ENCODE measurements at regions not wholly inside any gene's neighbourhood (a gene's known extent, or its start where the extent isn't known, plus 50 kb on each side); places are given as distances from the start of the nearest gene placed in this dataset.

DNA sequence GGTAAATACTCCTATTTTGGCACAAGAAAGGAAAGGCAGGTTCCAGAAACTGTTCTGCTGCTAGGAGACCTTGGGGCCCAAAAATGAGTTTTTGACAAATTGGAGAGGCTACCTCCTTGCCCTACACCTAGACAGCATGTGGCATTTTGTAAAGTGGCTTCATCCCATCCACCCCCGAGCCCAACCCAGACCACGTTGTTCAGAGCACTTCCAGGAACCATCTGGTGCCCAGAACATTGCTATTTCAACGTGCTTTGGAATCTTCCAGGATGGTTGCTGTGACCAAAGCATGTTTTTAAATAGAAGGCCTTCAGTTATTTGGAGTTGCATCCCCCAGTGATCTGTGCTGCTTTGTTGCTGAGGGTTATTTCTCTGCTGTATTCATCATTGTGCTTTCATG, 116.3 kb upstream of the TOM1L1 start:
- no peaks in the 10 kb centered on the region for H3K4me1 ChIP-seq (ENCODE audit: insufficient read depth, low read length, severe bottlenecking)
- H3K27ac ChIP-seq (ENCODE audit: low read depth, low read length, poor library complexity, severe bottlenecking) = no peak overlapping the region
- no peak overlapping the region for H2AFZ ChIP-seq (ENCODE audit: low read length)
- no peaks in the 10 kb centered on the region for H3K9me3 ChIP-seq (ENCODE audit: low read length)
- no peaks in the 10 kb centered on the region for H4K20me1 ChIP-seq (ENCODE audit: insufficient read depth, low read length)
- TF ChIP-seq CTCF (IDR thresholded peaks at IDR 0.05; ENCODE audit: low read length) = no peak
- TF ChIP-seq EZH2 (IDR thresholded peaks at IDR 0.05; ENCODE audit: borderline replicate concordance, low read length) = no peak
- H3F3A ChIP-seq (ENCODE audit: insufficient read depth, low read length) = no peaks in the 10 kb centered on the region
- no peaks in the 10 kb centered on the region for H3K27me3 ChIP-seq (ENCODE audit: insufficient read depth, low read length)
- no peak overlapping the region for H3K4me3 ChIP-seq (ENCODE audit: low read depth, low read length, poor library complexity, severe bottlenecking)
- no peaks in the 10 kb centered on the region for H3K36me3 ChIP-seq (ENCODE audit: insufficient read depth, low read length)
- H3K9ac ChIP-seq (ENCODE audit: low read length) = no peak overlapping the region
- H3K9me2 ChIP-seq (ENCODE audit: low read depth, low read length) = no peaks in the 10 kb centered on the region
- no peak overlapping the region for H3K4me2 ChIP-seq (ENCODE audit: low read length)
- no peaks in the 10 kb centered on the region for H3K79me2 ChIP-seq (ENCODE audit: insufficient read depth, low read length)

DNA sequence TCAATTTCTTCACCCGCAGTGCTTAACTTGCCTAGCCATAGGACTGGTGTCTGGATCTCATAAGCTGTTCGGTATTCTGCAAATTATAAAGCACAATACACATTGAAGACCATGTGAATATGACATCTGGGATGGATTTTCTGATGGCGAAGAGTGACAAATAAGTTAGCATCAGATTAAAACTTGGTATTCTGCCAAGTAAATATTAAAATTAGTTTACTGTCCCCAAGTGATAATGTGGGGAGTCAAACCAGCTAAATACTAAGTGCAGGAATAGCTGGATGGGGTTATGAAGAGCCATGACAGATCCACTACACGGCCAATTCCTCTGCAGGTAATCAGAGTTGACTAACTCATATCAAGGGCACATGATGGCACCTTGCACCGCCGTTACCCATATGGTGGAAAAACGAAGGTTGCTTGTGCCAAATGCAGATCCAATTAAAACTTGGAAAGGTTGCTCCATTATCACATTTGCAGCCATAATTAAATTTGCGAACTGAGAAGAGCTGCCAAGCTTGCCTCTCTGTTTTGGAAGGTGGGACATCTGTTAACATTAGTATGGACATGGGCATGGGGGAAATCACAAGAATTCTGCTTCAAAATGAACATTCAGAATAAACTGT, 114.9 kb upstream of the TOM1L1 start:
- H3K36me3 ChIP-seq (ENCODE audit: insufficient read depth, low read length) = no peaks in the 10 kb centered on the region
- H3K27ac ChIP-seq (ENCODE audit: low read depth, low read length, poor library complexity, severe bottlenecking) = no peak overlapping the region
- H3K9me3 ChIP-seq (ENCODE audit: low read length) = no peaks in the 10 kb centered on the region
- no peak overlapping the region for H3K4me3 ChIP-seq (ENCODE audit: low read depth, low read length, poor library complexity, severe bottlenecking)
- no peaks in the 10 kb centered on the region for H3K9me2 ChIP-seq (ENCODE audit: low read depth, low read length)
- no peak overlapping the region for H3K4me2 ChIP-seq (ENCODE audit: low read length)
- H3F3A ChIP-seq (ENCODE audit: insufficient read depth, low read length) = no peaks in the 10 kb centered on the region
- no peaks in the 10 kb centered on the region for H3K79me2 ChIP-seq (ENCODE audit: insufficient read depth, low read length)
- H3K27me3 ChIP-seq (ENCODE audit: insufficient read depth, low read length) = no peaks in the 10 kb centered on the region
- no peaks in the 10 kb centered on the region for H4K20me1 ChIP-seq (ENCODE audit: insufficient read depth, low read length)
- no peak overlapping the region for H2AFZ ChIP-seq (ENCODE audit: low read length)
- no peak overlapping the region for H3K9ac ChIP-seq (ENCODE audit: low read length)
- H3K4me1 ChIP-seq (ENCODE audit: insufficient read depth, low read length, severe bottlenecking) = no peaks in the 10 kb centered on the region
- TF ChIP-seq EZH2 (IDR thresholded peaks at IDR 0.05; ENCODE audit: borderline replicate concordance, low read length) = no peak
- TF ChIP-seq CTCF (IDR thresholded peaks at IDR 0.05; ENCODE audit: low read length) = no peak

- no peaks in the 10 kb centered on the region for H3K9me2 ChIP-seq (ENCODE audit: low read depth, low read length)
Measured at GRCh38 chr17:54789101-54789880, 111.4 kb upstream of the TOM1L1 start.

More at GRCh38 chr17:54789101-54789880, 111.4 kb upstream of the TOM1L1 start:
- Histone ChIP-seq H3K27ac (ENCODE audit: low read depth, low read length, poor library complexity, severe bottlenecking) (no peak overlapping the region), H3K4me2 (ENCODE audit: low read length) (no peak overlapping the region), H3K9me3 (ENCODE audit: low read length) (no peaks in the 10 kb centered on the region), H3K9ac (ENCODE audit: low read length) (no peak overlapping the region), H3F3A (ENCODE audit: insufficient read depth, low read length) (no peaks in the 10 kb centered on the region), H3K79me2 (ENCODE audit: insufficient read depth, low read length) (no peaks in the 10 kb centered on the region), H2AFZ (ENCODE audit: low read length) (no peak overlapping the region), H3K27me3 (ENCODE audit: insufficient read depth, low read length) (no peaks in the 10 kb centered on the region), H3K36me3 (ENCODE audit: insufficient read depth, low read length) (no peaks in the 10 kb centered on the region), H3K4me1 (ENCODE audit: insufficient read depth, low read length, severe bottlenecking) (no peaks in the 10 kb centered on the region), H4K20me1 (ENCODE audit: insufficient read depth, low read length) (no peaks in the 10 kb centered on the region), H3K4me3 (ENCODE audit: low read depth, low read length, poor library complexity, severe bottlenecking) (no peak overlapping the region)
- TF ChIP-seq CTCF (IDR thresholded peaks at IDR 0.05; ENCODE audit: low read length) (no peak), EZH2 (IDR thresholded peaks at IDR 0.05; ENCODE audit: borderline replicate concordance, low read length) (no peak)

Data from OCI-LY1 (cell line).